H1 (cell line): ENCODE measurements at regions not wholly inside any gene's neighbourhood (a gene's known extent, or its start where the extent isn't known, plus 50 kb on each side); places are given as distances from the start of the nearest gene placed in this dataset.

Source experiments
- ASH2L ChIP-seq: fragments of 200-600, 300-600 bp; sonication (generic); IDR thresholded peaks from one replicate; pipeline ENCODE4 v1.7.1; 2017; ENCODE audit warnings: low read length
- CEBPB ChIP-seq: IDR thresholded peaks from 2 replicates; pipeline ENCODE4 v1.6.1; 2012; ENCODE audit warnings: low read depth, low read length
- EZH2 ChIP-seq: fragments of 200-600 bp; sonication (generic); IDR thresholded peaks from 2 replicates; pipeline ENCODE4 v1.7.1; 2012; ENCODE audit warnings: low read depth, mild to moderate bottlenecking, moderate library complexity, low read length, inconsistent platforms; ENCODE audit not compliant: severe bottlenecking
- FOSL1 ChIP-seq: IDR thresholded peaks from 2 replicates; pipeline ENCODE4 v1.6.1; 2011; ENCODE audit warnings: mild to moderate bottlenecking, low read depth, low read length, moderate library complexity; ENCODE audit not compliant: insufficient read depth
- POLR2A ChIP-seq, 2 experiments: IDR thresholded peaks; 1 replicate in 1 of 2; 2 replicates in 1 of 2; pipeline ENCODE4 v1.6.1; 2011; ENCODE audit warnings: low read depth in 2 of 2, low read length in 2 of 2, mild to moderate bottlenecking in 2 of 2; ENCODE audit errors: control extremely low read depth in 1 of 2
- RNF2 ChIP-seq: fragments of 200-900, 300-1000 bp; sonication (generic); IDR thresholded peaks from 2 replicates; pipeline ENCODE4 v1.7.1; 2016; ENCODE audit warnings: borderline replicate concordance, low read depth, mild to moderate bottlenecking, antibody characterized with exemption, low read length; ENCODE audit not compliant: poor library complexity, severe bottlenecking; ENCODE audit errors: missing control alignments
- TF ChIP-seq, protein P1 (sequence below), 3 experiments: IDR thresholded peaks; 1 replicate in 2 of 3; 2 replicates in 1 of 3; pipeline versions ENCODE4 v1.5.1 to v1.6.1; 2011; ENCODE audit warnings: low read length in 3 of 3, mild to moderate bottlenecking in 3 of 3, inconsistent platforms in 2 of 3, low read depth in 1 of 3, moderate library complexity in 1 of 3; ENCODE audit not compliant: insufficient read depth in 1 of 3; ENCODE audit errors: control extremely low read depth in 1 of 3

DNA sequence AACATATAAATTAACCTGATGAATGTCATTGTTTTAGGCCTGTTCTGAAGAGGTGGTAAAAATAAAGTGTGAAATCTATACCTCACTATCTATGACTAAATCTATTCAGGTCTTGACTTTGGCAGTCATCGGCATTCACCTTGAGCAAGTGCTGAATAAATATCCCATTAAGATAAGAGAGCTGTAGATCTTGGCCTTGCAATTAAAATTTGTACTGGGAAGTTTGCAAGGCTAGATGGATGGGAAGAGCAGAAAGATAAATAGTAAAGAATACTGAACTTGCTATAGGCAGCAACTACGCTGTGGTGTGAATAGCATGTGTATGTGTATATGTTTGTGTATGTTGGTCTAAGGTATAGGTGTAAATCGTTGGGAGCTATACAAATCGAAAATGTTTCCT is 325.9 kb upstream of the PRICKLE1 start:
- TF ChIP-seq, protein P1, sequence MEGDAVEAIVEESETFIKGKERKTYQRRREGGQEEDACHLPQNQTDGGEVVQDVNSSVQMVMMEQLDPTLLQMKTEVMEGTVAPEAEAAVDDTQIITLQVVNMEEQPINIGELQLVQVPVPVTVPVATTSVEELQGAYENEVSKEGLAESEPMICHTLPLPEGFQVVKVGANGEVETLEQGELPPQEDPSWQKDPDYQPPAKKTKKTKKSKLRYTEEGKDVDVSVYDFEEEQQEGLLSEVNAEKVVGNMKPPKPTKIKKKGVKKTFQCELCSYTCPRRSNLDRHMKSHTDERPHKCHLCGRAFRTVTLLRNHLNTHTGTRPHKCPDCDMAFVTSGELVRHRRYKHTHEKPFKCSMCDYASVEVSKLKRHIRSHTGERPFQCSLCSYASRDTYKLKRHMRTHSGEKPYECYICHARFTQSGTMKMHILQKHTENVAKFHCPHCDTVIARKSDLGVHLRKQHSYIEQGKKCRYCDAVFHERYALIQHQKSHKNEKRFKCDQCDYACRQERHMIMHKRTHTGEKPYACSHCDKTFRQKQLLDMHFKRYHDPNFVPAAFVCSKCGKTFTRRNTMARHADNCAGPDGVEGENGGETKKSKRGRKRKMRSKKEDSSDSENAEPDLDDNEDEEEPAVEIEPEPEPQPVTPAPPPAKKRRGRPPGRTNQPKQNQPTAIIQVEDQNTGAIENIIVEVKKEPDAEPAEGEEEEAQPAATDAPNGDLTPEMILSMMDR (IDR thresholded peaks at IDR 0.05; ENCODE audit: control extremely low read depth in 1 of 3, insufficient read depth in 1 of 3, low read depth in 1 of 3, low read length in 3 of 3): no peak
- TF ChIP-seq POLR2A (IDR thresholded peaks at IDR 0.05; ENCODE audit: control extremely low read depth in 1 of 2, low read depth in 2 of 2, low read length in 2 of 2): no peak
- TF ChIP-seq RNF2: no peak
- no peak for TF ChIP-seq EZH2
- no peak for TF ChIP-seq FOSL1
- no peak for TF ChIP-seq ASH2L
- TF ChIP-seq CEBPB: no peak
